ENCODE measurements at regions not wholly inside any gene's neighbourhood (a gene's known extent, or its start where the extent isn't known, plus 50 kb on each side); places are given as distances from the start of the nearest gene placed in this dataset.
"Not testable (repeated sequence)": the region's sequence is repeated elsewhere in the genome, so short reads cannot be mapped to it uniquely, and the experiment has no call there.

GRCh38 chr12:97897881-97898280 lies 435.3 kb downstream of the RMST start:
- TF ChIP-seq CTCF (IDR thresholded peaks at IDR 0.05; ENCODE audit: low read depth, low read length, poor library complexity, severe bottlenecking); EZH2phosphoT487 (IDR thresholded peaks at IDR 0.05; ENCODE audit: borderline replicate concordance, low read length): not testable (repeated sequence)

All from DOHH2 (cell line).